ENCODE measurements at regions not wholly inside any gene's neighbourhood (a gene's known extent, or its start where the extent isn't known, plus 50 kb on each side); places are given as distances from the start of the nearest gene placed in this dataset.

DNA sequence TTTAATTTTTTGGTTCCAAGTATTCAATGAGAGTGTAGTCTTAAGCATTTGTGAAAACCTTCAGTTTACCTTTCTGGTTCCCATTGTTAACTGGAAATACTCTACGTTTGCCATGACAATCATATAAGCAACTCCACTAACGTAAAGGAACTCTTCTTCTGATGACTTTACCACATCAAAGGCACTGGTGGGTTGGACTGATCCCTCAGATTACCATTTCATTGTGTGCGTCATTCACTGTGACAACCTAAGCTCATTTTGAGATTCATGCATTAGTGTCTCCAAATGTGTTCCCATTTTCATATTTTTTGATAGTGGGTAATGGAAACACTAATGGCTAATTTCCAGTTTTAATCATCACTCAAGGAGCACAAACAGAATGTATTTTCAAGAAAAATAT lies 119.9 kb upstream of the COL1A2 start:
- WGBS (ENCODE audit: low lambda C conversion rate), result 87% methylated on average over 3 of the region's 3 CpGs
- CTCF ChIA-PET, result interaction anchor here (1.2 to 2.0 kb wide), 3 partner anchors 92 to 653 kb away, joined by 3 to 8 read pairs (median 5); partner anchors contain the start of gene GNG11
- peaks cover 0 to 16% of the 10 kb centered on the region in 2 experiments; a peak in 2 of 4 replicates for H3K4me1 ChIP-seq (ENCODE audit: control insufficient read depth in 1 of 2, insufficient read depth in 2 of 2, low read depth in 1 of 2, low read length in 1 of 2)
- H3K9me3 ChIP-seq, result no peaks in the 10 kb centered on the region
- H3K4me3 ChIP-seq (ENCODE audit: low read depth in 2 of 2, low read length in 1 of 2), result no peak overlapping the region
- no peak for TF ChIP-seq FOXM1 (IDR thresholded peaks at IDR 0.05; ENCODE audit: low read depth)
- no peak for TF ChIP-seq TAF1 (IDR thresholded peaks at IDR 0.05; ENCODE audit: borderline replicate concordance, low read depth, low read length)
- no peak for TF ChIP-seq RXRA (IDR thresholded peaks at IDR 0.05; ENCODE audit: borderline replicate concordance, low read depth)
- TF ChIP-seq, protein P1, sequence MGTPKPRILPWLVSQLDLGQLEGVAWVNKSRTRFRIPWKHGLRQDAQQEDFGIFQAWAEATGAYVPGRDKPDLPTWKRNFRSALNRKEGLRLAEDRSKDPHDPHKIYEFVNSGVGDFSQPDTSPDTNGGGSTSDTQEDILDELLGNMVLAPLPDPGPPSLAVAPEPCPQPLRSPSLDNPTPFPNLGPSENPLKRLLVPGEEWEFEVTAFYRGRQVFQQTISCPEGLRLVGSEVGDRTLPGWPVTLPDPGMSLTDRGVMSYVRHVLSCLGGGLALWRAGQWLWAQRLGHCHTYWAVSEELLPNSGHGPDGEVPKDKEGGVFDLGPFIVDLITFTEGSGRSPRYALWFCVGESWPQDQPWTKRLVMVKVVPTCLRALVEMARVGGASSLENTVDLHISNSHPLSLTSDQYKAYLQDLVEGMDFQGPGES (IDR thresholded peaks at IDR 0.05; ENCODE audit: low read depth, low read length), result no peak
- H3K36me3 ChIP-seq (replicated peaks in 1 of 2; ENCODE audit: control insufficient read depth in 1 of 2, insufficient read depth in 2 of 2, low read length in 1 of 2), result peaks cover 0 to 4% of the 10 kb centered on the region in 2 experiments
- H3F3A ChIP-seq (replicated peaks; ENCODE audit: insufficient read depth), result no peaks in the 10 kb centered on the region
- H3K9ac ChIP-seq, result no peak overlapping the region
- peak overlapping the region in 1 of 2 experiments; percentile 2; a peak in 2 of 4 replicates for H3K27ac ChIP-seq (ENCODE audit: low read depth in 2 of 2, low read length in 1 of 2)
- no peaks in the 10 kb centered on the region for H3K27me3 ChIP-seq (ENCODE audit: insufficient read depth)
- POLR2A ChIA-PET, result no interaction called here
- H3K9me2 ChIP-seq, result no peaks in the 10 kb centered on the region
- DNase-seq, result no peak
- no peaks in the 10 kb centered on the region for H3K79me2 ChIP-seq (ENCODE audit: insufficient read depth)
- H4K20me1 ChIP-seq (ENCODE audit: insufficient read depth), result no peaks in the 10 kb centered on the region
- no peak overlapping the region for H3K4me2 ChIP-seq
- H2AFZ ChIP-seq (ENCODE audit: low read depth), result no peak overlapping the region

DNA sequence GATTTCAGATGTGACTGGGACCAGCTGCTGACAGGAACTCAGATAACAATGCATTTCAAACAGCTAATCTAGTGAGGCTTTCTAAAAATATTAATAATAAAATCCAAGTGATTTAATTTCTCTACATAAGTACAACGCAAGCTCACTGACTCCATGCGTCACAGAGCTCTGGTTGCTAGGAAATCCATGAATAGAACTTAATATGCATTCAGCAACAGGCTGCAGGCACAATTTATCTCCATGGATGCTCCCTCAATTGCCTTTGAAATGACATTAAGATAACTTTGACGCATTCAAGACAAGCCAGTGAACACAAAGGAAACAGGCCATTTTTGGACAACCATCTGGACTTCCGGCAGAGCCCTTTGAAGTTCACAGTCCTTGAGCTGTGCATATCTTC lies 118.7 kb upstream of the COL1A2 start:
- no peaks in the 10 kb centered on the region for H3F3A ChIP-seq (replicated peaks; ENCODE audit: insufficient read depth)
- ChIA-PET POLR2A (interaction anchor here (1.0 kb wide), 1 partner anchor 311 kb away, joined by 3 read pairs; no protein-coding TSS in a partner anchor), CTCF (interaction anchor here (0.7 to 5.9 kb wide), 19 partner anchors 8 to 971 kb away, joined by 3 to 53 read pairs (median 4); partner anchors contain the start of gene GNG11)
- no peak overlapping the region for H3K4me3 ChIP-seq (ENCODE audit: low read depth in 2 of 2, low read length in 1 of 2)
- H3K9me2 ChIP-seq, result no peaks in the 10 kb centered on the region
- no peak overlapping the region for H3K9ac ChIP-seq
- peaks cover 0 to 4% of the 10 kb centered on the region in 2 experiments for H3K36me3 ChIP-seq (replicated peaks in 1 of 2; ENCODE audit: control insufficient read depth in 1 of 2, insufficient read depth in 2 of 2, low read length in 1 of 2)
- no peaks in the 10 kb centered on the region for H3K79me2 ChIP-seq (ENCODE audit: insufficient read depth)
- H3K4me2 ChIP-seq, result no peak overlapping the region
- DNase-seq, result peak; percentile 56
- no peak overlapping the region for H2AFZ ChIP-seq (ENCODE audit: low read depth)
- H3K9me3 ChIP-seq, result no peaks in the 10 kb centered on the region
- WGBS (ENCODE audit: low lambda C conversion rate), result 61% methylated on average over 4 of the region's 4 CpGs
- H3K27ac ChIP-seq (ENCODE audit: low read depth in 2 of 2, low read length in 1 of 2), result peak overlapping the region in 1 of 2 experiments; percentile 94; a peak in 2 of 4 replicates
- H3K27me3 ChIP-seq (ENCODE audit: insufficient read depth), result no peaks in the 10 kb centered on the region
- H3K4me1 ChIP-seq (ENCODE audit: control insufficient read depth in 1 of 2, insufficient read depth in 2 of 2, low read depth in 1 of 2, low read length in 1 of 2), result peaks cover 0 to 16% of the 10 kb centered on the region in 2 experiments; a peak in 2 of 4 replicates
- no peaks in the 10 kb centered on the region for H4K20me1 ChIP-seq (ENCODE audit: insufficient read depth)
- TF ChIP-seq, protein P2, sequence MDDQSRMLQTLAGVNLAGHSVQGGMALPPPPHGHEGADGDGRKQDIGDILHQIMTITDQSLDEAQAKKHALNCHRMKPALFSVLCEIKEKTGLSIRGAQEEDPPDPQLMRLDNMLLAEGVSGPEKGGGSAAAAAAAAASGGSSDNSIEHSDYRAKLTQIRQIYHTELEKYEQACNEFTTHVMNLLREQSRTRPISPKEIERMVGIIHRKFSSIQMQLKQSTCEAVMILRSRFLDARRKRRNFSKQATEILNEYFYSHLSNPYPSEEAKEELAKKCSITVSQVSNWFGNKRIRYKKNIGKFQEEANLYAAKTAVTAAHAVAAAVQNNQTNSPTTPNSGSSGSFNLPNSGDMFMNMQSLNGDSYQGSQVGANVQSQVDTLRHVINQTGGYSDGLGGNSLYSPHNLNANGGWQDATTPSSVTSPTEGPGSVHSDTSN (IDR thresholded peaks at IDR 0.05), result peak; percentile 36; the same call in 1 of the 2 replicates
- TF ChIP-seq RXRA (IDR thresholded peaks at IDR 0.05; ENCODE audit: borderline replicate concordance, low read depth) (no peak), EP300 (IDR thresholded peaks at IDR 0.05; ENCODE audit: borderline replicate concordance in 1 of 2, low read depth in 1 of 2, low read length in 1 of 2) (peak in 1 of 2 experiments; percentile 99; a peak in 2 of 4 replicates), MXI1 (IDR thresholded peaks at IDR 0.05; ENCODE audit: low read depth, low read length) (peak; percentile 43; the same call in 1 of the 2 replicates), RCOR1 (IDR thresholded peaks at IDR 0.05; ENCODE audit: low read length) (peak; percentile 98), ELF1 (IDR thresholded peaks at IDR 0.05) (no peak), FOXJ3 (CRISPR knock-in tag; IDR thresholded peaks at IDR 0.05) (peak; percentile 96), MEF2A (IDR thresholded peaks at IDR 0.05; ENCODE audit: borderline replicate concordance, low read depth) (no peak), ZBTB33 (IDR thresholded peaks at IDR 0.05; ENCODE audit: borderline replicate concordance, low read depth) (no peak), GABPA (IDR thresholded peaks at IDR 0.05; ENCODE audit: low read depth) (no peak), EZH2phosphoT487 (IDR thresholded peaks at IDR 0.05; ENCODE audit: borderline replicate concordance, low read depth) (no peak), NRF1 (IDR thresholded peaks at IDR 0.05; ENCODE audit: low read depth, low read length) (no peak), YY1 (IDR thresholded peaks at IDR 0.05; ENCODE audit: low read depth) (no peak), TCF12 (IDR thresholded peaks at IDR 0.05) (peak; percentile 70)
- TF ChIP-seq, protein P1 (IDR thresholded peaks at IDR 0.05; ENCODE audit: low read depth, low read length), result no peak
- TF ChIP-seq, protein P3, sequence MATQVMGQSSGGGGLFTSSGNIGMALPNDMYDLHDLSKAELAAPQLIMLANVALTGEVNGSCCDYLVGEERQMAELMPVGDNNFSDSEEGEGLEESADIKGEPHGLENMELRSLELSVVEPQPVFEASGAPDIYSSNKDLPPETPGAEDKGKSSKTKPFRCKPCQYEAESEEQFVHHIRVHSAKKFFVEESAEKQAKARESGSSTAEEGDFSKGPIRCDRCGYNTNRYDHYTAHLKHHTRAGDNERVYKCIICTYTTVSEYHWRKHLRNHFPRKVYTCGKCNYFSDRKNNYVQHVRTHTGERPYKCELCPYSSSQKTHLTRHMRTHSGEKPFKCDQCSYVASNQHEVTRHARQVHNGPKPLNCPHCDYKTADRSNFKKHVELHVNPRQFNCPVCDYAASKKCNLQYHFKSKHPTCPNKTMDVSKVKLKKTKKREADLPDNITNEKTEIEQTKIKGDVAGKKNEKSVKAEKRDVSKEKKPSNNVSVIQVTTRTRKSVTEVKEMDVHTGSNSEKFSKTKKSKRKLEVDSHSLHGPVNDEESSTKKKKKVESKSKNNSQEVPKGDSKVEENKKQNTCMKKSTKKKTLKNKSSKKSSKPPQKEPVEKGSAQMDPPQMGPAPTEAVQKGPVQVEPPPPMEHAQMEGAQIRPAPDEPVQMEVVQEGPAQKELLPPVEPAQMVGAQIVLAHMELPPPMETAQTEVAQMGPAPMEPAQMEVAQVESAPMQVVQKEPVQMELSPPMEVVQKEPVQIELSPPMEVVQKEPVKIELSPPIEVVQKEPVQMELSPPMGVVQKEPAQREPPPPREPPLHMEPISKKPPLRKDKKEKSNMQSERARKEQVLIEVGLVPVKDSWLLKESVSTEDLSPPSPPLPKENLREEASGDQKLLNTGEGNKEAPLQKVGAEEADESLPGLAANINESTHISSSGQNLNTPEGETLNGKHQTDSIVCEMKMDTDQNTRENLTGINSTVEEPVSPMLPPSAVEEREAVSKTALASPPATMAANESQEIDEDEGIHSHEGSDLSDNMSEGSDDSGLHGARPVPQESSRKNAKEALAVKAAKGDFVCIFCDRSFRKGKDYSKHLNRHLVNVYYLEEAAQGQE (IDR thresholded peaks at IDR 0.05; ENCODE audit: low read depth, low read length), result no peak

All from SK-N-SH (cell line).